GM10248 (cell line): ENCODE measurements at regions not wholly inside any gene's neighbourhood (a gene's known extent, or its start where the extent isn't known, plus 50 kb on each side); places are given as distances from the start of the nearest gene placed in this dataset.

Experiments used
- CTCF ChIA-PET: fragments of 300-600 bp; sonication (Branson Sonifier 250); formaldehyde crosslinking; extraction: SDS; loops from one replicate; lab custom pipeline; 2021; ENCODE audit warnings: antibody characterized with exemption; lab: Yijun Ruan, JAX
- POLR2A ChIA-PET: fragments of 350-650 bp; sonication (Branson Sonifier 250); formaldehyde crosslinking; extraction: SDS; loops from one replicate; lab custom pipeline; 2020; ENCODE audit warnings: antibody characterized with exemption; lab: Yijun Ruan, JAX
- DNase-seq: peaks from one replicate; pipeline ENCODE4 v3.0.0; 2012; ENCODE audit errors: extremely low spot score
- CTCF ChIP-seq: IDR thresholded peaks from 2 replicates; pipeline ENCODE4 v1.5.1; 2012; ENCODE audit warnings: mild to moderate bottlenecking, low read depth; ENCODE audit errors: extremely low read depth, missing control alignments, control extremely low read depth

GRCh38 chr5:82912462-82912861 is 164.7 kb downstream of the TMEM167A start:
- TF ChIP-seq CTCF, result no peak
- DNase-seq, result no peak
- ChIA-PET POLR2A (no interaction called here), CTCF (interaction anchor here (1.1 to 2.4 kb wide), 3 partner anchors 8 to 18 kb away, joined by 3 to 7 read pairs (median 3); no protein-coding TSS in a partner anchor)

- POLR2A ChIA-PET, result no interaction called here
- DNase-seq, result no peak
- no peak for TF ChIP-seq CTCF
- CTCF ChIA-PET, result interaction anchor here (2.4 kb wide), 1 partner anchor 10 kb away, joined by 7 read pairs; no protein-coding TSS in a partner anchor
Measured at GRCh38 chr5:82911910-82912309, 165.3 kb downstream of the TMEM167A start.

- DNase-seq, result no peak
- no peak for TF ChIP-seq CTCF
- POLR2A ChIA-PET, result interaction anchor here (0.6 kb wide), 1 partner anchor 127 kb away, joined by 3 read pairs; no protein-coding TSS in a partner anchor
- CTCF ChIA-PET, result interaction anchor here (2.4 kb wide), 1 partner anchor 9 kb away, joined by 7 read pairs; no protein-coding TSS in a partner anchor
Measured at GRCh38 chr5:82910905-82911304, 166.3 kb downstream of the TMEM167A start.

- ChIA-PET CTCF (no interaction called here), POLR2A (no interaction called here)
- no peak for TF ChIP-seq CTCF
Measured at GRCh38 chr5:82910491-82910890, 166.7 kb downstream of the TMEM167A start.

GRCh38 chr5:82909771-82910170 is 167.4 kb downstream of the TMEM167A start:
- POLR2A ChIA-PET, result no interaction called here
- CTCF ChIA-PET, result interaction anchor here (1.6 to 2.1 kb wide), 2 partner anchors 10 to 49 kb away, joined by 5 read pairs; no protein-coding TSS in a partner anchor
- DNase-seq, result no peak
- no peak for TF ChIP-seq CTCF

More at GRCh38 chr5:82910491-82910890, 166.7 kb downstream of the TMEM167A start:
- no peak for DNase-seq

GRCh38 chr5:82905986-82906385 is 171.2 kb downstream of the TMEM167A start:
- POLR2A ChIA-PET, result no interaction called here

More at GRCh38 chr5:82905986-82906385, 171.2 kb downstream of the TMEM167A start:
- CTCF ChIA-PET, result no interaction called here
- no peak for TF ChIP-seq CTCF
- DNase-seq, result no peak
